ENCODE measurements at regions not wholly inside any gene's neighbourhood (a gene's known extent, or its start where the extent isn't known, plus 50 kb on each side); places are given as distances from the start of the nearest gene placed in this dataset.

DNA sequence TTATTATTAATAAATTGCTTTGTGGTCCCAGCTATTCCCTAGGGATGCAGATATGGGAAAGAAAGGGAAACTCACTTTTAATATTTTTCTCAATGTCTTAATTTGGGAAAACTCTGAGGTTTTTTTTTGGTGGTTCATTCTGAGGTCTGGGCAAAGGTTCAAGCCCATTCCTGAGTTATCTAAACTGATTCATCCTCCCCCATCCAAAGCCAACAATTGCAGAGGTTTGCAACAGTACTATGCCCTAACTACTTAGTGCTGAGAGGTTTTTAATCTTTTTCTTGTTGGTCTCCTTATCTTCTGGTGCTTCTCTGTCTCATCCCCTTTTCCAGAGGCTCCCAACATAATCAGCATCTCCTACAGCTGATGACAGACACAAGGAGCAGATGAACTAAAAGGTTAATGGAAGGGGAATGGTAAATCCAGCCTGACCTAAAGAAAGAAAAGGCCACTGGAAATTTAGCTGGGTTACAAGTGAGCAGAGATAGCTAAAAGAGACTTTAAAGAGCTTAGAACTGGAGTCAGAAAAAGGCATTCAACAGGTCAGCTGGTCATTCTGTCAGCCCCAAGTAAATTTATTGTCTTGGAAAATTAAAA lies 390.4 kb downstream of the TGFB2 start:
- H3K27ac Mint-ChIP-seq: no peak overlapping the region
- no peaks in the 10 kb centered on the region for H3K36me3 Mint-ChIP-seq
- ATAC-seq (ENCODE audit: low read depth): no peak
- no peaks in the 10 kb centered on the region for H3K27me3 Mint-ChIP-seq
- no peak overlapping the region for H3K4me3 Mint-ChIP-seq
- H3K9me3 Mint-ChIP-seq: peaks cover 2% of the 10 kb centered on the region
- DNase-seq (ENCODE audit: low spot score in 2 of 2): no peak
- no peaks in the 10 kb centered on the region for H3K4me1 Mint-ChIP-seq

DNA sequence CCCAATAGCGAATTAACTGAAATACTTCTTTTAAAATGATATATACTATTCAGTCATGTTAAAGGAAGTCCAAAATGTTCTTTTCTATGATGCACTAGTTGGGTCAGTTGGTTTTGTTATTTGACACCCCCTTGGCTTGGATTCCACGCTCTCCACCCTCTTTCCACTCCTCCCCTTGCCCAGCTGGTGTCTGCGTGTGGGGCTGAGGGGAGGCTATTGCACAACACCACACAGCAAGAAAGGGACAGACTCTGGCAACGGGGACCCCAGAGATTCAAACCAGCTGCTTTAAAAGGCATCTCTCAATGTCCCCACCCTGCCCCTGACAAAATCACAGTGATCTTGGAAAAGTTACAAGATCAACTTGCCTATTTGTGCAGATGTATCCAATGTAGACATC lies 394.3 kb downstream of the TGFB2 start:
- DNase-seq (ENCODE audit: low spot score in 2 of 2) (no peak), ATAC-seq (ENCODE audit: low read depth) (no peak)
- Mint-ChIP-seq H3K27me3 (no peaks in the 10 kb centered on the region), H3K36me3 (no peaks in the 10 kb centered on the region), H3K4me1 (no peaks in the 10 kb centered on the region), H3K4me3 (no peak overlapping the region), H3K27ac (no peak overlapping the region), H3K9me3 (no peaks in the 10 kb centered on the region)

DNA sequence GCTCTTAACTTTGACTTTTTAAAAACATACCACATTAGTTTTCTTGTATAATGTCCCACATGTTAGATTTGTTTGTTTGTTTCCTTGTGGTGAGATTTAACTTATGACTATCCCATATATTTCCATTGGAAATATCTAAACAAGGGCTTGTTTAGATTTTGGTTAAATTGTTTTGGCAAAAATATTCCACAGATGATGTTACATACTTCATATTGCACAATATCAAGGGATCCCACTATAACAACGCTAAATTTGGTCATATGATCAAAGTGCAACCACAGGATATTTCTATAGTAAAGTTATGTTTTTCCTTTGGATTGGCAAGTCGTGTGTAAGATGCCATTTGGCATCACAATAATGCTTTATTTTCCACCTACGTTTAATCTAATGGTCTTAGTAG lies 396.7 kb downstream of the TGFB2 start:
- H3K4me1 Mint-ChIP-seq: no peaks in the 10 kb centered on the region
- no peaks in the 10 kb centered on the region for H3K27me3 Mint-ChIP-seq

DNA sequence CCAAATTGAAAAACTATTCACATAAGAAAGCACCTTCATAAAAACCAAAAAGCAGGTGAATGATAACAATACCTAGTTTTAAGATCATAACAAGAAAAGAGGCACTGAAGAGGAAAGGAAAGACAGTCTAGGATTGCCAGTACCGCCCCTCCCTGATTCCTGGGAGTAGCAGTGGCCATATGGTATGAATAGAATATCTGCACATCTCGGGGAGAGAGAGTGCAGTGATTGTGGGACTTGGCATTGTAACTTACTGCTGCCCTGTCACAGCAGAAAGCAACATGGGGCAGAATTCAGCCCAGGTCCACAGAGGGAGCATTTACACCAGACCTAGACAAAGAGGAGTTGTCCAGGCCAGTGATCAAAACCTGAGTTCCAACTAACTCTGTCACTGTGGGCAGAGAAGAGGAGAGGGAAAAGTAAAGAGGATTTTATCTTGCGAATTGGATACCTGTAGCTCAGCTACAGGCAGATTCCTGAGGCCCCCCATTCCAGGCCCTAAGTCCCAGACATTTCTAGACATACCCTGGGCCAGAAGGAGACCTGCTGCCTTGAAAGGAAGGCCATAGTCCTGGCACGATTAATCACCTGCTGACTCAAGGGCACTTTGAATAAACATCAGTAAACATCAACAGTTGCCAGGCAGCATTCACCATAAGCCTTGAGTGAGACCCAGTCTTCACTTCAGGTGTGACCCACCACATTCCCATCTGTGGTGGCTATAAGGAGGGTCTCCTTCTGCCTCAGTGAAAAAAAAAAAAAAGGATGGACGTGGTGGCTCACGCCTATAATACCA lies 397.5 kb downstream of the TGFB2 start:
- no peak overlapping the region for H3K27ac Mint-ChIP-seq
- H3K4me3 Mint-ChIP-seq: no peak overlapping the region
- no peaks in the 10 kb centered on the region for H3K36me3 Mint-ChIP-seq
- peaks cover 7% of the 10 kb centered on the region for H3K9me3 Mint-ChIP-seq
- H3K4me1 Mint-ChIP-seq: no peaks in the 10 kb centered on the region
- no peaks in the 10 kb centered on the region for H3K27me3 Mint-ChIP-seq
- ATAC-seq (ENCODE audit: low read depth) (no peak), DNase-seq (ENCODE audit: low spot score in 2 of 2) (no peak)

More for the DNA sequence above, 396.7 kb downstream of the TGFB2 start:
- Mint-ChIP-seq H3K4me3 (no peak overlapping the region), H3K9me3 (peaks cover 3% of the 10 kb centered on the region), H3K27ac (no peak overlapping the region), H3K36me3 (no peaks in the 10 kb centered on the region)
- DNase-seq (ENCODE audit: low spot score in 2 of 2) (no peak), ATAC-seq (ENCODE audit: low read depth) (no peak)

DNA sequence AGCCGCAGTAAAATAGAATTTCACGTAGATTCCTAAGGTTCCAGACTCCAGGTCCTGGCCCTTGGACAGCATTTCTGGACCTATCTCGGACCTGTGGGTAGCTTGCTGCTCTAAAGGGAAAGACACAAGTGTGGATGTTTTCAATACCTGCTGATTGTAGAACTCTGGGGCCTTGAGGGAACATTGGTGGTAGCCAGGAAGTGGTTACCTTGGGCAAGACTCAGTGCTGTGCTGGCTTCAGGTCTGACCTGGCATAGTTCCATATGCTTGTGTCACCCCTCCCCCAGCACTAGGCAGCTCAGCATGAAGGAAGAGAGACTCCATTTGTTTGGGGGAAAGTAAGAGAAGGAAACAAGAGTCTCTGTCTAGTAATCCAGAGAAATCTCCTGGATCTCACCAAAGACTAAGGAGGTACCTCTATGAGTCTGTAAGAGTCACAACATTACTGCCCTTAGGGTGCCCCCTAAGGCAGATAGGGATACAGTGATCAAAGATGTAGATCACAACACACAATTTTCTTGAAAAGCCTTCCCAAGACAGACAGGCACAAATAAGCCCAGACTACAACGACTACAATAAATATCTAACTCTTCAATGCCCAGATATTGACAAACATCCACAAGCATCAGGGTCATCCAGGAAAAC lies 398.8 kb downstream of the TGFB2 start:
- Mint-ChIP-seq H3K36me3 (no peaks in the 10 kb centered on the region), H3K4me1 (no peaks in the 10 kb centered on the region), H3K9me3 (peaks cover 8% of the 10 kb centered on the region), H3K4me3 (no peak overlapping the region), H3K27me3 (no peaks in the 10 kb centered on the region), H3K27ac (no peak overlapping the region)
- DNase-seq (ENCODE audit: low spot score in 2 of 2) (no peak), ATAC-seq (ENCODE audit: low read depth) (no peak)

DNA sequence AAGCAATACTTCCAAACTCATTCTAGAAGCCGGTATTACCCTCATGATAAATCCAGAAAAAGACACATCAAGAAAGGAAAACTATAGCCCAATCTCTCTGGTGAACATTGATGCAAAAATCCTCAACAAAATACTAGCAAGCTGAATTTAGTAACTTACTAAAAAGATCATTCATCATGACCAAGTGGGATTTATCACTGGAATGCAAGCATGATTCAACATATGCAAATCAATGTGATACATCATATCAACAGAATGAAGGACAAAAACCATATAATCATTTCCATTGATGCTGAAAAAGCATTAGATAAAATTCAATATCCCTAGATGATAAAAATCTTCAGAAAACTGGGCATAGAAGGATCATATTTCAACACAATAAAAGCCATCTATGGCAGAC lies 402.9 kb downstream of the TGFB2 start:
- peaks cover 8% of the 10 kb centered on the region for H3K9me3 Mint-ChIP-seq
- no peaks in the 10 kb centered on the region for H3K4me1 Mint-ChIP-seq
- H3K27me3 Mint-ChIP-seq: no peaks in the 10 kb centered on the region
- no peak overlapping the region for H3K27ac Mint-ChIP-seq
- no peak overlapping the region for H3K4me3 Mint-ChIP-seq
- DNase-seq (ENCODE audit: low spot score in 2 of 2) (no peak), ATAC-seq (ENCODE audit: low read depth) (no peak)
- no peaks in the 10 kb centered on the region for H3K36me3 Mint-ChIP-seq

DNA sequence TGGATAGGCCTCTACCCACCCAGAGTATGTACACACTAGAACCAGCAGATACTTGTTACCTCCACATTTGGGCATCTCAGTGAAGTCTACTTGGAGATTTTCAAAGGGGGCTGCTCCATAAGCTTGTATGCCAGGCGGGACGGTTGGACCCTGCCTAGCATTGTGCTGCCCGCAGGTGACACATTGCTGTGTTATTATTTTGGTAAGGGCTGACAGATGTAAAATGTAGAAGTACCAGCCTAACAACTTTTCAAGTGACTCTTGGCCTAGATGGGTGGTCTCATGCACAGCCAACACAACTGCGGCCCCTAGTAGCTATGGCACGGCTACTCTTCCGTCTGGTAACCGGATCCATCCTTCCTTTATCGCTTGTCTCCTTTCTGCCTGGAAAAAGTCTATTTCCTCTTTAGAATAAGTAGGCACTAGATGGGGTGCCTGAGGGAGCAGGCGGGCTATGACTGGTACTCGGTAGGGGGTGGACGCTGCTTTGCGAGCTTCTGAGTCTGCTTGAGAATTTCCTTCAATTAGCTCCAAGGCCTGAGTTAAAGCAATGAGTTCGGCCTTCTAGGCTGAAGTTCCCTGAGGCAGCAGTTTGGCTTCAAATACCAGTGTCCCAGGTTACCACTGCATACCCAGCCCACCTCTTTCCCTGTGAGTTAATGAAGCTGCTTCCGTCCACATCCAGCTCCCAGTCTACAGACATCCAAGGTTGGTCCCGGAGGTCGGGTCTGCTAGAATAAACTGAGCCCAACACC lies 405.3 kb downstream of the TGFB2 start:
- no peaks in the 10 kb centered on the region for H3K4me1 Mint-ChIP-seq
- H3K36me3 Mint-ChIP-seq: no peaks in the 10 kb centered on the region
- H3K27ac Mint-ChIP-seq: no peak overlapping the region
- peaks cover 6% of the 10 kb centered on the region for H3K9me3 Mint-ChIP-seq
- no peak for ATAC-seq (ENCODE audit: low read depth)
- DNase-seq (ENCODE audit: low spot score in 2 of 2): no peak
- no peaks in the 10 kb centered on the region for H3K27me3 Mint-ChIP-seq
- H3K4me3 Mint-ChIP-seq: no peak overlapping the region

DNA sequence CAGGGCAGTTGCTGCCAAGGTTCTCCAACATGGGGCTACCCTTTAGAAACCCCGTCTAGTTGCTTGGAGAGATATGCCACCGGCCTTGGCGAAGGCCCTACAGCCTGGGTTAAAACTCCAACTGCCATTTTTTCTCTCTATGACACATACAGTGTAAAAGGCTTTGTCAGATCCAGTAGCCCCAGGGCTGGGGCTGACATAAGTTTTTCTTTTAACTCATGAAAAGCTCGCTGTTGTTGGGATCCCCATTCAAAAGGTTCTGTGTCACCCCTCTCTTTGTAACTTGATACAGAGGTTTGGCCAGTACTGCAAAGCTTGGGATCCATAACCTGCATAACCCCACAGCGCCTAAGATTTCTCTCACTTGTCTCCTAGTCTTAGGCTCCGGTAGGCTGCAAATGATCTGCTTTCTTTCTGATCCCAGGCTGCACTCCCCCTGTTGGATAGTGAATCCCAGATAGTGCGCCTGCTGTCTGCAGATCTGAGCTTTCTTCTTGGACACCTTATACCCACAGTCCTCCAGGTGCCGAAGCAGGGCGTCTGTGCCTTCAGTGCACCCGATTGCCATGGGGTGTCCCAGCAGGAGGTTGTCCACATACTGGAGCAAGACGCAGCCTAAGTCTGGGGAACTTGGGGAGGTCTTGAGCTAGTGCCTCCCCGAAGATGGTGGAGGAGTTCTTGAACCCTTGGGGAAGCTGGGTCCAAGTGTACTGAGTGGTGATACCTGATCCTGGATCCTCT lies 406.2 kb downstream of the TGFB2 start:
- H3K27ac Mint-ChIP-seq: no peak overlapping the region
- no peak overlapping the region for H3K4me3 Mint-ChIP-seq
- H3K36me3 Mint-ChIP-seq: no peaks in the 10 kb centered on the region
- ATAC-seq (ENCODE audit: low read depth): no peak
- peaks cover 6% of the 10 kb centered on the region for H3K9me3 Mint-ChIP-seq
- no peaks in the 10 kb centered on the region for H3K4me1 Mint-ChIP-seq
- no peak for DNase-seq (ENCODE audit: low spot score in 2 of 2)
- no peaks in the 10 kb centered on the region for H3K27me3 Mint-ChIP-seq

DNA sequence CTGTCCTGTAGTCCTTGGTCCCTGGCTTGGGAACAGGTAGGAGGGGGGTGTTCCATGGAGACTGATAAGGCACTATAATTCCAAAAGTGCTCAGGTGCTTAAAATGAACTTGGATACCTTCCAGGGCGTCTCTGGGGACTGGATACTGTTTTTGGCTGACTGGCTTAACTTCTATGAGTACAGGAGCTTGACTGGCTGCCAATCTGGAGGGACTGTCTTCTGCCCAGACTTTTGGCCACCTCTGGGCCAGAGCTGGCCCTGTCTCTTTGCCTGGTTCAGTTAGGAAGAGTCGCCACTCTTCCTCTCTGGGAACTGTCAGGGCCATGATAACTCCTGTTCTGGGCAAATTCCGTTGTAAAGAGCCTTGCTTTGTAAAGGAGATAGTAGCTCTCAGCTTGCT lies 407.0 kb downstream of the TGFB2 start:
- ATAC-seq (ENCODE audit: low read depth) (no peak), DNase-seq (ENCODE audit: low spot score in 2 of 2) (no peak)
- Mint-ChIP-seq H3K27me3 (no peaks in the 10 kb centered on the region), H3K4me1 (no peaks in the 10 kb centered on the region), H3K27ac (no peak overlapping the region), H3K4me3 (no peak overlapping the region), H3K9me3 (peaks cover 2% of the 10 kb centered on the region), H3K36me3 (no peaks in the 10 kb centered on the region)

DNA sequence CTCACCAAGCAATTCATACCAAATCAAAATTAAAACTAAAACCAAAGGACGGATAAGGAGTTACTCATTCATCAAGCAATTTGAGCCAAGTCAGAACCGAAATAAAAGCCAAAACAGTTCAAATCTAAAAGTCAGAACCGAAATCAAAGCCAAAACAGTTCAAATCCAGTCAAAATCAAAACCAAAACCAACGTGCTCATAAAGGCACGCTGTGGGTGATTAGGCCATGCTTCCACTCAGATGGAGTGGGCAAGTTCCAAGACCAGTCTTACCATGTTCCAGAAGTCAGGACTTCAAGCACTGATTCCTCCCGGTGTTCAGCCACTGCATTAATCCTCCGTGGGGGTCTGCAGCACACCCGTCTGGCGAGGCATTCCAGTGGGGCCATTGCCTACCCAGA lies 409.3 kb downstream of the TGFB2 start:
- DNase-seq (ENCODE audit: low spot score in 2 of 2) (no peak), ATAC-seq (ENCODE audit: low read depth) (no peak)
- Mint-ChIP-seq H3K27me3 (no peaks in the 10 kb centered on the region), H3K4me3 (no peak overlapping the region), H3K27ac (no peak overlapping the region), H3K36me3 (no peaks in the 10 kb centered on the region), H3K9me3 (no peaks in the 10 kb centered on the region), H3K4me1 (no peaks in the 10 kb centered on the region)

DNA sequence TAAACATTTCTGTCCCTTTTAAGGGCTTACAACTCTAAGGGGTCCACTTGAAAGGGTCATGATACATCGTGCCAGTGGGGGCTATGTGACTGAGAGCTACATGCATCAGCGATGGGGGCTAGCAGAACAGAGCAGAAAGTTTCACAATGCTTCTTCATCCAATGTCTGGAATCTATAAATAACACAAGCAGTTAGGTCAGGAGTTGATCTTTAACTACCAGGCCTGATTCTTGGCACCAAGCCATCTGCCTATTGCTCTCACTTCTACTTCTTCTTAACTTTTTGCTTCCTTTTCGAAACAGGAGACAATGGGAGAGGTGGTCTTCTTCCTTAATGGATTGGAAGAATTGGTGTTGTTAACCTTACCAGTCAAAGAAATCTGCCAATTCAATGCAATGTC lies 410.0 kb downstream of the TGFB2 start:
- no peaks in the 10 kb centered on the region for H3K36me3 Mint-ChIP-seq
- no peaks in the 10 kb centered on the region for H3K4me1 Mint-ChIP-seq
- H3K4me3 Mint-ChIP-seq: no peak overlapping the region
- no peaks in the 10 kb centered on the region for H3K9me3 Mint-ChIP-seq
- no peak overlapping the region for H3K27ac Mint-ChIP-seq
- no peaks in the 10 kb centered on the region for H3K27me3 Mint-ChIP-seq
- DNase-seq (ENCODE audit: low spot score in 2 of 2) (no peak), ATAC-seq (ENCODE audit: low read depth) (no peak)

DNA sequence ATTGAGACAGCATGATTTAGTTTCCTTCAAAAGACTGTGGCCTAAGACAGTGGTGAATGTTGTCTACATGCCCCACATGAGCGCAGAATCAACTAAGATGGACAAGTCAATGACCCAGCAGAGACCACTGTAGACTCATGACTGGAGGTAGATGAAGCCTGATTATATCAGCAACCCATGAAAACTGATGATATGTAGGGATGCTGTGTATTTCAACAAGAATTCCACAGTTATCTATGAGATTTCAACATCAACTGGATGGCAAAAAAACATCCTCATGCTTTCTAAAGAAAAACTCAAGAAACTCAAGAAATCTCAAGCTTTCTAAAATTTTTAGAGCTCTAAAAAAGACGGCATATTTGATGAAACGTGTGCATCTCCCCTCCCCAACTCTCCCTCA lies 413.9 kb upstream of the LYPLAL1 start:
- DNase-seq (ENCODE audit: low spot score in 2 of 2): no peak

DNA sequence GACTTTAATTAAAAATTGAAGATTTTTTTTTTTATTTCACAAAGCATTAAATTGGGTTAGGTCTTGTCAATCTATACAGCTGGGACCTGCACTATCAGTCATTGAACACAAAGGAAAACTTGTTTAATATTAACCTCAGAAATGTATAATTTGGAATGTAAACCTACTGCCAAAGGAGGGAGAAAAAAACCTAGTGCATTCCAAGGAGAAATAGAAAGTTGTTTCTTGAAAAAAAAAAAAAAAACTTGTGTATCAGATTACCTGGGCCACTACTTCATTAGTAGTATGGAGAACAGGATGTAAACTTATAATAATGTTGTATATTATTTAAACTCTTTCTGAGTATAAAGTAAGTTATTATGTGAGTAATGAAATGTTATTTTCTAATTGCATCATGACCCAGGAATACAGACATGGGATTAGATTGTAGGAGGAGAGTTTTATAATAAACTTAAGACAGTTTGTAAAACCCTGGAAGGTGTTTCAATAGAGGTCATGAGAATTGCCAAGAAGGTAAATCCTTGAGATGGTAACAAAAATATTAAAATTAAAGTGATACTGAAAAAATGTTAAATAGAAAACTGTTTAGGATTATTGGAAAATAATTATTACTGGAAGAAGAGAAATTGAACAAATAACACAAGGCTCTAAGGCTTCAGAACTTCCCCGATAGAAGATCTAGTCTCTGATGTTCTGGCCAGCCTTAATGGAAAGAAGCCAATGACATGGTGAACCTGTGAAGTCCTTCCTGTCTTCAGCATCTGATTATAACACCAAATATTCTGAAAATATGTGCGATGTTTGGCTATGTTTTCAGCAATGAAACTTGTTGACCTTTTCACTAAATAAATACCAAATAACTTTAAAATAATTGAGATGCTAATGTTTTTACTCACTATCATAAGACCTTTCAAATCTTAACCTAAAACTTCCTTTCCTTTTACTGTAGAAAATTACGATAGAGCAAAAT lies 412.8 kb upstream of the LYPLAL1 start:
- ATAC-seq (ENCODE audit: low read depth) (no peak), DNase-seq (ENCODE audit: low spot score in 2 of 2) (no peak)
- no peaks in the 10 kb centered on the region for H3K9me3 Mint-ChIP-seq
- no peak overlapping the region for H3K27ac Mint-ChIP-seq
- no peaks in the 10 kb centered on the region for H3K27me3 Mint-ChIP-seq
- no peaks in the 10 kb centered on the region for H3K4me1 Mint-ChIP-seq
- H3K4me3 Mint-ChIP-seq: no peak overlapping the region
- H3K36me3 Mint-ChIP-seq: no peaks in the 10 kb centered on the region

More for the DNA sequence above, 413.9 kb upstream of the LYPLAL1 start:
- no peaks in the 10 kb centered on the region for H3K27me3 Mint-ChIP-seq
- ATAC-seq (ENCODE audit: low read depth): no peak
- no peak overlapping the region for H3K4me3 Mint-ChIP-seq
- H3K4me1 Mint-ChIP-seq: no peaks in the 10 kb centered on the region
- no peaks in the 10 kb centered on the region for H3K9me3 Mint-ChIP-seq
- H3K36me3 Mint-ChIP-seq: no peaks in the 10 kb centered on the region
- no peak overlapping the region for H3K27ac Mint-ChIP-seq

Measured in memory B cell (primary cell).